HFFc6 (cell line): ENCODE measurements at regions not wholly inside any gene's neighbourhood (a gene's known extent, or its start where the extent isn't known, plus 50 kb on each side); places are given as distances from the start of the nearest gene placed in this dataset.

ENCODE experiments used
- DNase-seq: peaks from one replicate; pipeline ENCODE4 v3.0.0-alpha.2; 2018
- H3K27ac Mint-ChIP-seq: 2 replicates; pipeline ENCODE4 v1.8.0; 2020; ENCODE audit warnings: mild to moderate bottlenecking, mixed read lengths
- H3K27me3 Mint-ChIP-seq: 2 replicates; pipeline ENCODE4 v1.8.0; 2021; ENCODE audit warnings: mild to moderate bottlenecking, moderate library complexity, mixed read lengths; ENCODE audit not compliant: insufficient read depth
- H3K36me3 Mint-ChIP-seq: 2 replicates; pipeline ENCODE4 v1.8.0; 2021; ENCODE audit warnings: low read depth, mixed read lengths
- H3K4me1 Mint-ChIP-seq: 2 replicates; pipeline ENCODE4 v1.8.0; 2020; ENCODE audit warnings: low read depth, mixed read lengths
- H3K4me3 Mint-ChIP-seq: 2 replicates; pipeline ENCODE4 v1.8.0; 2020; ENCODE audit warnings: mild to moderate bottlenecking, moderate library complexity, mixed read lengths
- H3K9me3 Mint-ChIP-seq: 2 replicates; pipeline ENCODE4 v1.8.0; 2020; ENCODE audit warnings: mild to moderate bottlenecking, mixed read lengths
- TF ChIP-seq, protein P1 (sequence below): fragments of 200-600 bp; sonication (generic); IDR thresholded peaks from 2 replicates; pipeline ENCODE4 v1.5.0; 2021; ENCODE audit warnings: antibody characterized with exemption, mild to moderate bottlenecking

DNA sequence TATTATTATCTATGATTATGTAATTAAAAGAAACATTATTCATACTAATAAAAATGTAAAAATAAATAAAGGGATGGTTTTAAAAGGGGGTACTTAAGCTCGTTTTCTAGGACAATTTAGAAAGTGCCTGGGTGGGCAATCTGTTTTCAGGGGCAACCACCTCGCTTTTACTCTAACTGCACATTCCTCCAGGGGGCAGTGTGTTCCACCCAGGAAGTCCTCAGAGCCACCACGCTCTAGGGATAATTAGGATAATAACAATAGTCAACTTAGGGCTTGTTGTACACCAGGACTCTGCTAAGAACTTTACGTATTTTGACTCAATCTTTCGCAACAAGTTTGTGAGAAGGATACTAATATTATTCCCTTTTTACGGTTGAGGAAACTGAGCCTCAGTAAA lies 396.7 kb upstream of the MAF start:
- H3K27ac Mint-ChIP-seq: no peak overlapping the region
- no peaks in the 10 kb centered on the region for H3K36me3 Mint-ChIP-seq
- H3K27me3 Mint-ChIP-seq: peaks cover 4% of the 10 kb centered on the region; the same call in 1 of the 2 replicates
- TF ChIP-seq, protein P1, sequence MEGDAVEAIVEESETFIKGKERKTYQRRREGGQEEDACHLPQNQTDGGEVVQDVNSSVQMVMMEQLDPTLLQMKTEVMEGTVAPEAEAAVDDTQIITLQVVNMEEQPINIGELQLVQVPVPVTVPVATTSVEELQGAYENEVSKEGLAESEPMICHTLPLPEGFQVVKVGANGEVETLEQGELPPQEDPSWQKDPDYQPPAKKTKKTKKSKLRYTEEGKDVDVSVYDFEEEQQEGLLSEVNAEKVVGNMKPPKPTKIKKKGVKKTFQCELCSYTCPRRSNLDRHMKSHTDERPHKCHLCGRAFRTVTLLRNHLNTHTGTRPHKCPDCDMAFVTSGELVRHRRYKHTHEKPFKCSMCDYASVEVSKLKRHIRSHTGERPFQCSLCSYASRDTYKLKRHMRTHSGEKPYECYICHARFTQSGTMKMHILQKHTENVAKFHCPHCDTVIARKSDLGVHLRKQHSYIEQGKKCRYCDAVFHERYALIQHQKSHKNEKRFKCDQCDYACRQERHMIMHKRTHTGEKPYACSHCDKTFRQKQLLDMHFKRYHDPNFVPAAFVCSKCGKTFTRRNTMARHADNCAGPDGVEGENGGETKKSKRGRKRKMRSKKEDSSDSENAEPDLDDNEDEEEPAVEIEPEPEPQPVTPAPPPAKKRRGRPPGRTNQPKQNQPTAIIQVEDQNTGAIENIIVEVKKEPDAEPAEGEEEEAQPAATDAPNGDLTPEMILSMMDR: peak; percentile 87
- H3K4me3 Mint-ChIP-seq: no peak overlapping the region
- H3K4me1 Mint-ChIP-seq: no peaks in the 10 kb centered on the region
- H3K9me3 Mint-ChIP-seq: no peaks in the 10 kb centered on the region
- peak; percentile 17 for DNase-seq

DNA sequence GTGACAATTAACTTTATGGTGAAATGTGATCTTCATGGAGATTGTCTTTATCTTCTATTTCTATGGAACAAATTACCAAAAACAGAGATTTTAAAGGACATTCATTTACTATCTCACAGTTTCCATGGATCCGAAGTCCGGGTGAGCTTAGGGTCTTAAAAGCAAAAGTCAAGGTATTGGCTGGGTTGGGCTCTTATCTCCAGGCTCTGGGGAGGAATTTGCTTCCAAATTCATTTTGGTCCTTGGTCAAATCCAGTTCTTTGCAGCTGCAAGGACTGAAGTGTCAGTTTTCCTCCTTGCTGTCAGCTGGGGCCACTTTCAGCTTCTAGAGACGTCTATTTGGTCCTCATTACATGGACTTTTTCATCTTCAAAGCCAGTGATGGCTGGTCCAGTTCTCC lies 395.8 kb upstream of the MAF start:
- Mint-ChIP-seq H3K4me3 (no peak overlapping the region), H3K27ac (no peak overlapping the region), H3K9me3 (no peaks in the 10 kb centered on the region), H3K36me3 (no peaks in the 10 kb centered on the region), H3K4me1 (no peaks in the 10 kb centered on the region), H3K27me3 (peaks cover 4% of the 10 kb centered on the region; the same call in 1 of the 2 replicates)
- no peak for DNase-seq
- TF ChIP-seq, protein P1: no peak

DNA sequence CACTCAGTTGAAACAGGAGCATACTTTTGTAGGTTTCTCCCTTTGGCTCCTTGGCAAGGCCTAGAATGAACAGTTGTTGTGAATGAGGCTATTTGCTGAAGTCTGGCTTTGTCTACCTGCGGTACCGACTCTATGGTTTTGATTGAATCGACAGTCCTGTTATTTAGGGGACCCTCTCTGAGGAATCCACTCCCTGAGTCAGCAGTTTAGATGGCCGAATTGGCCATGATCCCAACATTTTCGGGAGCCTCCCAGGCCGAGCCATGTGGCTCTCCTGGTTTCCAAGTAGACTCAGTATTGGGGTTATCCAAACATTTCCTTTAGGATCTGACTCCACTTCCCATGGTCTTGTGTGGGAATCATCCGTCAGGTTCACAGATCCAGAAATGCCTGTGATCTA lies 394.8 kb upstream of the MAF start:
- no peak for DNase-seq
- Mint-ChIP-seq H3K27me3 (peaks cover 7% of the 10 kb centered on the region; the same call in 1 of the 2 replicates), H3K4me1 (no peaks in the 10 kb centered on the region), H3K9me3 (no peaks in the 10 kb centered on the region), H3K27ac (no peak overlapping the region), H3K36me3 (no peaks in the 10 kb centered on the region), H3K4me3 (no peak overlapping the region)
- TF ChIP-seq, protein P1: no peak

DNA sequence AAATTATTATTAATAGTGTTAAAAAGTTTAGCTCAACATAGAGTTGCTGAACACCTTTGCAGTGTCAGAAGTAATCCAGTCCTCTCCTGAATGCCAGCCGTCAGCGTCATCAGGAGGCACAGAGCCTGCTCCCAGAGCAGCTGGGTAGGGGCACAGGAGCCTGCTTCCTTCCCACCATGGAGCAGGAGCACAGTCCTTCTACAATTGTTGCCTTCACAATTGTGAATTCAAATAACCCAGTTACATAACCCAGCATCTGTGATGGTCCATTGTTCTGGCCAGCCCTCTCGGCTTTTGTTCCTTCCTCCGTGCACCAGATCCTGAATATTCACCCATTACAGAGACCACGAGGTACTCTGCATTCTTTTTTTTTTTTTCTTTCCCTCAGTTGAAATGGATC lies 393.9 kb upstream of the MAF start:
- H3K4me1 Mint-ChIP-seq: no peaks in the 10 kb centered on the region
- DNase-seq: no peak
- H3K36me3 Mint-ChIP-seq: no peaks in the 10 kb centered on the region
- TF ChIP-seq, protein P1: no peak
- H3K4me3 Mint-ChIP-seq: no peak overlapping the region
- no peak overlapping the region for H3K27ac Mint-ChIP-seq
- peaks cover 9% of the 10 kb centered on the region; the same call in 1 of the 2 replicates for H3K27me3 Mint-ChIP-seq
- H3K9me3 Mint-ChIP-seq: no peaks in the 10 kb centered on the region

DNA sequence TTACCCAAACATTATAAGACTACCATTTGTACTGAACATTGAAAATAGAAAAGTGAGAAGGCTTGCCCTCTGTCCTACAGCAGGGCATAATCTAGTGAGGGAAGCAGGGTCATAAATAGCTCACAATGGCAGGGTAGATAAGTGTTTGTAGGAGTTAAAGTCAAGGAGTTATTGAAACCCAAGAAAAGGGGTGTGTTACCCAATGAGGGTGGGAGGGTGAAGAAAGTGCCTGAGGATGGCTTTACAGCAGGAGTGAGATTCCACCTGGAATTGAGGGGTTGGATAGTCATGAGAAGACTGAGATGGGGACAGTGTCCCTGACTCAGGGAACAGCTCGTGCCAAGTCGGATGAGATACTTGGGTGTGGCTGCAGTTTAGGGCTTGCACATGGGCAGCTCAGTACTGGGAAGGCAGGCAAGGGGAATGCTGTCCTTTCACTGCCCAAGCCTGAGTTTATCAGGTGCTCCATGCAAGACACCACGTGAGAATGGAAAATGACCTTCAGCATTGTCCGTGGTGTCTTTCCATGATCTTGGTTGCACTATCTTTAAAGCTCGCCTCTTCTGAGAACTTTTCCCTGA lies 393.2 kb upstream of the MAF start:
- Mint-ChIP-seq H3K9me3 (no peaks in the 10 kb centered on the region), H3K36me3 (no peaks in the 10 kb centered on the region), H3K4me3 (no peak overlapping the region), H3K4me1 (no peaks in the 10 kb centered on the region), H3K27ac (no peak overlapping the region), H3K27me3 (peaks cover 7% of the 10 kb centered on the region; the same call in 1 of the 2 replicates)
- TF ChIP-seq, protein P1: no peak
- no peak for DNase-seq
